DLD1 (cell line): ENCODE measurements at regions not wholly inside any gene's neighbourhood (a gene's known extent, or its start where the extent isn't known, plus 50 kb on each side); places are given as distances from the start of the nearest gene placed in this dataset.
"Not testable (repeated sequence)": the region's sequence is repeated elsewhere in the genome, so short reads cannot be mapped to it uniquely, and the experiment has no call there.

Source experiments
- in situ Hi-C: cut with HindIII; loops from 2 replicates; pipeline ENCODE4 v1.10.0; 2017; ENCODE audit warnings: low sequenced_read_pairs

- in situ Hi-C loops, result no loop called here
Measured at GRCh38 chr2:235211056-235211455, 259.2 kb downstream of the SH3BP4 start.

DNA sequence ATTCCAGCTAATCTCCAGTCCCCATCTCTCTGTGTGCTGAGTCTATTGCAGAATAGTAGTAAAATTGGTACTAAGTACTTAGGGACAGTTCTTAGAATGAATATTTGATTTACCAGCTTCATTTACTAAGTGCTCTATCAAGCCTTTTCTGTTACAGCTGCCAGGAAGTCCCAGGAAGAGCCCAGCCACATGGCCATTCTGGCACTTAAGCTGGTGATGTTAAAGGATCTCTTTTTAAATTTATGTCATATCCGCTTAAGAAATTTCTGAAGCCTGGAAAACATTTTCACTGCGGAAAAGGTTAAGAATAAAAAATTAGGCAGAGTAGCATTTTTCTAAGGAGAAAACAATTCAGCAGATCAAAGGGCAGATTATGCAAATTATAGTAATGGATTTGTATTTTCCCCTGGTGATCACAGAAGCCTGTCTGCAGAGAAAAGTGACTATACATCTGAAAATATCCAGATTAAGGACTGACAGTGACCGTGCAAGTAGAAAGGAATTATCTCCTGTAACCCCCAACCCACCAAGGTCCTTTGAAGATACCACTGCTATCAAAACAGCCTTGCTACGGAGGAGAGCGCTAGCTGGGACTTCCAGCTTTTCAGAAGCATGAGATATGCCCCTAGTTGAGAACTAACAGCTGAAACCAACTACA, 260.8 kb downstream of the SH3BP4 start:
- in situ Hi-C loops, result no loop called here

GRCh38 chr2:235215248-235215647, 263.4 kb downstream of the SH3BP4 start:
- in situ Hi-C loops, result no loop called here

DNA sequence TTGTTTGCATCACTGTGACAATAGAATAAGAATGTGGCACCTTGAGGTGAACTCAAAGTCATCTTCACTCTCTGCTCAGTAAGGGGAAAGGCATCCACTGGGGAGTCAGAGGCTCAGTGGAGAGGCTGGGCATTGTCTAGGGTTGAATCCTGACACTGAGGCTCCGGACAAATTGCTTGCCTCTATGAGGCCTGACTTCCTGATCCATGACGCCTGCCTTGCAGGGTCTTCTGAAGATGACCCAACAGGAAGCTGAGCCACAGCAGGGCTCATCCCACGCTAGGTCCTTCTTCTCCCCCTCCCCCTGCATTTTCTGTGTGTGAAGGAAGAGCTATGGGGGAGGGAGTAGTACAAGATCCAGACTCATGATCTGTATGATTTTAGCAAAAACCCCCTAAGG, 265.1 kb downstream of the SH3BP4 start:
- in situ Hi-C loops, result no loop called here

DNA sequence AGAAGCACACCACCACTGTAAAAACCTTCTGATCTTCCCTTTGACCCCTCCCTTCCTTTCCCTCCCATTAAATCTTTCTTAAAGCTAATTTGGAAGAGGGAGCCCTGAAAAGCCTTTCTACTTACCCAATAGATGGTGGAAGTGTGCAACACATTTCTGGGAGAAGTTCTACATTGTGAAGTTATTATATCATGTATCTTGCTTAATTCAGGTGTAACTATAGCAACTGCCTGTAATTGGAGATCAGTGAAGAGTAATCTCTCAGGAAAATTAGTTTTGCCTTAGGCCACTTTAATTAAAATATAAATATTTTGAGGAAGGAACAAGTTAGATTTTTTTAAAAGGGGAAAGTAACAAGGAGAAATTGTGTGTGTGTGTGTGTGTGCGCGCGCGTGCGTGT, 266.0 kb downstream of the SH3BP4 start:
- in situ Hi-C loops, result no loop called here

- in situ Hi-C loops, result no loop called here
Measured at GRCh38 chr2:235218486-235218907, 266.7 kb downstream of the SH3BP4 start.

DNA sequence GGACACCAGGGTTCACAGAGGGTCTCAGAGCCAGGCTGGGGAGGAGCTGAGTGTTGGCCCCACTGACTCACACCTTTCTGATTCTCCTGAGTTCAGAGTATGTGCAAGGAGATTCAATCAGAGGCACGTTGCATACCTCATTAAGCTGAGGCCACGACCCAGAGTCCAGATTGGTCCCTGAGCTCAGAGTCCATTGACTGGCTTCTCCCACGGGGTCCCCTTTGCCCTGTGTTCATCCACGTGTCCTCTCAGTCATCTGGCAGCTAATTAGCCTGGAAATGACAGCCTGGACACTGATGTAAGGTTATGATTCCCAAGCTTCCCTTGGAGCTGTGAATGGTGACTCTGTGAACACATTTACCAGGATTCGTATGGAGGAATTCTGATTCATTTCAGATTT, 267.2 kb downstream of the SH3BP4 start:
- in situ Hi-C loops, result no loop called here

GRCh38 chr2:235220331-235220730, 268.5 kb downstream of the SH3BP4 start:
- in situ Hi-C loops, result no loop called here

DNA sequence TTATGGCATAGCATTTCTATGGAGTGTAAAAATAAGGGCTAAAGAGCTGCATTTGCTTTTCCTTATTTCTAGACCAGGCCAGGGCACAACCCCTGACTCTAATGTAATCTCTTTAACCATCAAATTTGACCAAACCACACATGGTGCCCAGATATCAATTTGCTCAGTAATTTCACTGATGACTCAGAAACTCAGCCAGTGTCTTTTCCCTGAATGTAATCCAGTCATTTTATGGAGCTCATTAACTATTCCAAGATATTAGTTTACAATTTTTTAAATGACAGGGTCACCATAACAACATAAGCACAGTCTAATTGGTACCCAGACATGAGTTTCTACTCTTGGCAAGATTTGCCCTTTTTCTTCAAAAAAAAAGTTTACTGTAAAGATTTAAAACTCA, 270.8 kb upstream of the AGAP1 start:
- in situ Hi-C loops, result no loop called here

DNA sequence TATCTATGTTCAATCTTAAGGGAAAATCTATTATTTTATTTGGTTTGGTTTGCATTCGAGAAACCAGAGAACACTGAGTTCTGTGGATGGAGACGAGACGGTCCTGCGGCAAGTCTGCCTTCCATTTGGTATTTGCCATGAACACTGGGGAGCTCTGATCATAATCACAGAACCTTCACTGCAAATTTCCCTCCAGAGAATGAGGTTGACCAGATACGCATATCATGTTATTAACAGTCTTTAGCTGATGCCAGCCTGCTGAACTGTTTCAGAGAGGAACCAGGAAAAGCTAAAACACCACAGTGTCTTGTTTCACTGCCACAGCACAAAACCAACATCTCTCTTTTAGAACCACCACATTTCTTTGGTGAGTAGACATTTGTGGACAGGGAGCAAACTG, 269.4 kb upstream of the AGAP1 start:
- in situ Hi-C loops, result no loop called here

- in situ Hi-C loops, result no loop called here
Measured at GRCh38 chr2:235225261-235225660, 268.6 kb upstream of the AGAP1 start.

DNA sequence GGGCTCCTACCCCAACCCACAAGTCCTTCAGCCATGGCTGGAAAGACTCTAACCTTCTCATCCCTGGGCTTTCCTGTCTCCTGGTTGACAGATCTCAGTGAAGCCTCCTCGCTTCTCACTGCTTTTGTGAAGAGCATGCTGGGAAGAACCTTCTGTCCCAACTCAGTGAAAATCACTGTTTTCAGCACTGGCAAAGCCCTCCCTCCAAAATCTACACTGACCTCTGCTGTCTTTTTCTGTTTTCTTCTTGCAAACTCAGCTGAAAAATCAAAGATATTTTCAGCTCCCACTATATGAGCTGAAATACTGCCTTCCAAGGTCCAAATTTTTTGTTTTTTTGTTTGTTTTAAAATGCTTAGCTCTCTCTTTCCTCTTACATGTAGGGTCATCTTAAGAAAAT, 266.3 kb upstream of the AGAP1 start:
- in situ Hi-C loops, result no loop called here

- in situ Hi-C loops, result not testable (repeated sequence)
Measured at GRCh38 chr2:235228422-235228821, 265.4 kb upstream of the AGAP1 start.

DNA sequence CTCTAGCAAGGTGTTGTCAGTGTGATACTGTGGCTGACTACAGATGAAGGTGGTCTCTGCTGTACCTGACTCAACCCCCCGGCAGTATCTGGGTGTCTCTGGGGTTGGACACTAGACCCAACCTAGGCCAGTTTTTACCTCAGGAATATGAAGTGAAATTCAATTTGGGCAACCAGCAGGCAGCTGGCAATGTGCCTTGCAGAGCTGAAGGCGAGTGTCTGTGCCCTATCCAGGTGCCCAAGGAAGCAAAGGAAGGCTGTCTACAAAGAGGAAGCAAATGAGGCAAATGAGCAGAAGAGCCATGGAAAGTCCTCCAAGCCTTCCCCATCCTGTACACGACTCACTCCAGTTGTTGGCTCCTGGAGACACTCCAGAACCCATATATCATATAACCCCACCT, 264.6 kb upstream of the AGAP1 start:
- in situ Hi-C loops, result no loop called here

DNA sequence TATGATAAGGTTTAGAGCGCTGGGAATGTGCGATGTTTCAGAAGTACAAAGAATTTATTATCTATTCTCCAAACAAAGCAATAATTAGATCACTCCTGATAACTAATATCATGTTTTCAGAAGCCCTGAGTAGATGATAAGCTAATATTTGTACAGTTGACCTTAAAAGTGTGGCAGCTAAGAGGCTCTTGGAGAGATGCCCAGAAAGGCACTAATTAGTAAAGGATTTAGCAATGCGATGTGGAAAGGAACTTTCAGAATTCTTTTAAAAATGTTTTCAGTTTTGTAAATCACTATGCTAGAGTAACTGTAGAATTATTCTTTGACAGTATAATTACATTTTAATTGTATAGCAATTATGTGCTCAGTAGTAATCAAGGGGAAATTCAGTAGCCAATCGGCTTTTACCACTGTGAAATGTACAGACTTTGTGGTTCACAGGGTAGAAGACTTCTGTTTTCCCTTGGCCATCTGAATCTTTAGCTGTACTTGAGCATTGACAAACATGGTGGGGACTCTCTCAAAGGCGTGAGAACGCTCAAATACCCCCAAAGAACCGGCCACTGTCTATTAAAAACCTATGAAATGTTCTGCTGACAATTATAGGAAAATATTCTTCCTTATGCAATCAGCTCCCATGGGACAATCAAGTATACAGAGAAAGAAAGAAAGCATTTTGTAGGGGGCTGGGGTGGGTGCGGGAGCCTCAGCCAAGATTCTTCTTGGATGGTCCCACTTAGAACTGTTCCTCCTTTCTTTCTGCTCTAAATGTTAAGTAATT, 262.8 kb upstream of the AGAP1 start:
- in situ Hi-C loops, result no loop called here

- in situ Hi-C loops, result no loop called here
Measured at GRCh38 chr2:235232449-235233433, 261.1 kb upstream of the AGAP1 start.

DNA sequence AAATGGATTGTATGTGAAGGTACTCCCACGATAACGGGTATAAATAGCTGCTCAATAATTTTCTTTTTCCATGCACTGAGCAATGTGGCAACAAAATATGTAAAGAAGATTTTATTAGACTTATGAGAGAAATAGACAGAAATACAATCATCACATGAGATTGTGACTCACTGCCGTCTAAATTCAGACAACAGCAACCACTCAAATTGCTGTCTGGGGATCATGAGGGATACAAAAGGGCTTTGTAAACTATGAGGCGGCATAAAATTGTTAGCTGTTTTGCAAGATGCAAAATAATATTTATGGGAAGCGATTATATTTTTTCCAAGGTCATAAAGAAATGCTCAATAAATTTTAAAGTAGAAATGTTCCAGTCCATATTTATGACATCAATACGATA, 259.1 kb upstream of the AGAP1 start:
- in situ Hi-C loops, result no loop called here

- in situ Hi-C loops, result no loop called here
Measured at GRCh38 chr2:235235977-235236767, 257.7 kb upstream of the AGAP1 start.

DNA sequence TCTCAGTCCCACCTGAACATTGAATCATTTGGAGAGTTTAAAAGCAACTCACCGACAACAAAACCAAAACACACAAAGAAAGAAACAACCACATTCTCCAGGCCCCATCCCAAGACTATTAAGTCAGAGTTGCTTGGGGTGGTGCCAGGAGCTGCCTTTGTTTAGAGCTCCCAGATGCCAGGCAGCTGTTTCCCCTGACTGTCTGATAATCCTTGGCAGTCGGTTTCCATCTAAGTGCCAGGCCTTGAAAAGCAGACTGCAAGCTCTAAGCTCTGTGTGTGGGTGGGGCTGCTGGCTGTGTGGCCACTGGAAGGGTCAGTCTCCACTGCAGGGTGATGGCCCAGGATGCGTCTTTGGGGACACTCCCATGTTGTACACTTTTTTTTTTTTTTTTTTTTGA, 255.3 kb upstream of the AGAP1 start:
- in situ Hi-C loops, result no loop called here

DNA sequence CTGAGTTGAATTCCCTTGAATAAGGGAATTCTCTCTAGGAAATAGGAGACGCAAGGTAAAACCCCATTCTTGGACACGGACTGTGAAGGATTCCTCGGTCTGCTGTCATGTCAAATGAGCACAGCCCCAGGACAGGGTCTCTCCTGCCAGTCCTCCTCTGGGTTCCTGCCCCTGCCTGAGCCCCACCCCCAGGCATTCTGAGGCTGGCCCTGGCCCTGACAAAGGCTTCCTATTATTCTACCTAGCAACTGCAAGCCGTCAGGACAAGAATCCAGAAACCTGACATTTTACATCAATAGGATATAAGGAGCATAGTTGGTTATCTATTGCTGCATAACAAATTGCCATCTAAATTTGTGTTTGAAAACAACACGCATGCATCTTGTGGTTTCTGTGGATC, 253.3 kb upstream of the AGAP1 start:
- in situ Hi-C loops, result no loop called here
